CD4-positive, alpha-beta T cell (primary cell): ENCODE measurements at regions not wholly inside any gene's neighbourhood (a gene's known extent, or its start where the extent isn't known, plus 50 kb on each side); places are given as distances from the start of the nearest gene placed in this dataset.

ENCODE experiments used
- ATAC-seq: fragments of 200-7000 bp; cut with Tn5 transposase; one replicate; pipeline ENCODE4 v1.10.0; 2022; ENCODE audit warnings: mild to moderate bottlenecking; ENCODE audit not compliant: poor library complexity
- CTCF ChIA-PET: fragments of 350-600 bp; sonication (Branson Sonifier 250); formaldehyde crosslinking; loops from one replicate; lab custom pipeline; 2021; ENCODE audit warnings: antibody characterized with exemption, inconsistent platforms; lab: Charles Lee
- POLR2A ChIA-PET: fragments of 350-600 bp; sonication (Branson Sonifier 250); formaldehyde crosslinking; loops from one replicate; lab custom pipeline; 2021; ENCODE audit warnings: antibody characterized with exemption, inconsistent platforms; lab: Charles Lee
- DNase-seq, 14 experiments: peaks; one replicate each; pipeline ENCODE4 v3.0.0-alpha.2; 2013 to 2020; ENCODE audit warnings: mixed read lengths in 2 of 14
- H3K27ac ChIP-seq, 2 donors: one replicate each; pipeline versions ENCODE4 v1.5.1 to v1.7.0; 2013; ENCODE audit warnings: low read length in 2 of 2, low read depth in 1 of 2, mild to moderate bottlenecking in 1 of 2
- H3K27me3 ChIP-seq, 2 experiments: 1 replicate in 1 of 2; 2 replicates in 1 of 2; pipeline versions ENCODE4 v1.6.1 to v1.7.0; 2013; ENCODE audit warnings: low read length in 2 of 2, control low read depth in 1 of 2, mild to moderate bottlenecking in 1 of 2, moderate library complexity in 1 of 2; ENCODE audit not compliant: insufficient read depth in 2 of 2, control insufficient read depth in 1 of 2
- H3K36me3 ChIP-seq: one replicate; pipeline ENCODE4 v1.6.1; 2013; ENCODE audit warnings: low read length, control low read depth; ENCODE audit not compliant: insufficient read depth
- H3K4me1 ChIP-seq: one replicate; pipeline ENCODE4 v1.6.1; 2013; ENCODE audit warnings: low read length, control low read depth; ENCODE audit not compliant: insufficient read depth
- H3K4me3 ChIP-seq: one replicate; pipeline ENCODE4 v1.5.1; 2013; ENCODE audit warnings: mild to moderate bottlenecking, low read length, moderate library complexity
- H3K9me3 ChIP-seq, 2 experiments: 1 replicate in 1 of 2; 2 replicates in 1 of 2; pipeline versions ENCODE4 v1.6.1 to v1.7.0; 2013; ENCODE audit warnings: low read length in 2 of 2, mild to moderate bottlenecking in 2 of 2, control low read depth in 1 of 2, moderate library complexity in 1 of 2; ENCODE audit not compliant: control insufficient read depth in 1 of 2, insufficient read depth in 1 of 2
- H3K27ac Mint-ChIP-seq: one replicate; pipeline ENCODE4 v1.8.0; 2020; ENCODE audit warnings: mixed read lengths
- H3K27me3 Mint-ChIP-seq: one replicate; pipeline ENCODE4 v1.8.0; 2021; ENCODE audit warnings: mixed read lengths
- H3K36me3 Mint-ChIP-seq: one replicate; pipeline ENCODE4 v1.8.0; 2021; ENCODE audit warnings: low read depth, mixed read lengths
- H3K4me1 Mint-ChIP-seq: one replicate; pipeline ENCODE4 v1.8.0; 2021; ENCODE audit warnings: low read depth, mixed read lengths
- H3K4me3 Mint-ChIP-seq: one replicate; pipeline ENCODE4 v1.8.0; 2020; ENCODE audit warnings: mild to moderate bottlenecking, mixed read lengths
- H3K9me3 Mint-ChIP-seq: one replicate; pipeline ENCODE4 v1.8.0; 2020; ENCODE audit warnings: mixed read lengths
- CTCF ChIP-seq: fragments of 200-600 bp; IDR thresholded peaks from one replicate; pipeline ENCODE4 v1.8.0; 2022; ENCODE audit warnings: antibody characterized with exemption, mild to moderate bottlenecking
- intact Hi-C, 2 experiments: fragments of 100-400 bp; cut with DNase I in 1 of 2; cut with micrococcal nuclease in 1 of 2; formaldehyde crosslinking; loops; one replicate each; pipeline versions ENCODE4 v1.15.1 to v1.9.0; 2023 to 2025; cut with DNase I, micrococcal nuclease

GRCh38 chr4:136873555-136873954, 658.7 kb downstream of the PCDH18 start:
- H3K36me3 Mint-ChIP-seq: no peaks in the 10 kb centered on the region
- no peak overlapping the region for H3K4me3 ChIP-seq
- no peak for TF ChIP-seq CTCF
- no peaks in the 10 kb centered on the region for H3K27me3 ChIP-seq
- H3K27ac Mint-ChIP-seq: no peak overlapping the region
- H3K27me3 Mint-ChIP-seq: no peaks in the 10 kb centered on the region
- no peaks in the 10 kb centered on the region for H3K9me3 Mint-ChIP-seq
- H3K36me3 ChIP-seq: no peaks in the 10 kb centered on the region
- ATAC-seq (no peak), DNase-seq (no peak)
- POLR2A ChIA-PET: no interaction called here
- H3K4me1 ChIP-seq: no peaks in the 10 kb centered on the region
- H3K4me1 Mint-ChIP-seq: no peaks in the 10 kb centered on the region
- H3K27ac ChIP-seq: no peak overlapping the region
- no peak overlapping the region for H3K4me3 Mint-ChIP-seq
- CTCF ChIA-PET: no interaction called here
- H3K9me3 ChIP-seq: no peaks in the 10 kb centered on the region
- intact Hi-C loops: no loop called here

- Histone ChIP-seq H3K4me1 (no peaks in the 10 kb centered on the region), H3K9me3 (no peaks in the 10 kb centered on the region), H3K27ac (no peak overlapping the region), H3K27me3 (no peaks in the 10 kb centered on the region), H3K36me3 (no peaks in the 10 kb centered on the region), H3K4me3 (no peak overlapping the region)
- intact Hi-C loops: no loop called here
- no peak for DNase-seq
- no peak for ATAC-seq
- Mint-ChIP-seq H3K4me1 (peaks cover 5% of the 10 kb centered on the region), H3K27ac (no peak overlapping the region), H3K4me3 (no peak overlapping the region), H3K27me3 (no peaks in the 10 kb centered on the region), H3K36me3 (no peaks in the 10 kb centered on the region), H3K9me3 (no peaks in the 10 kb centered on the region)
- TF ChIP-seq CTCF: no peak
- CTCF ChIA-PET: no interaction called here
- POLR2A ChIA-PET: no interaction called here
Measured at GRCh38 chr4:136867465-136867864, 664.8 kb downstream of the PCDH18 start.

- intact Hi-C loops: no loop called here
- ATAC-seq (no peak), DNase-seq (no peak)
- Mint-ChIP-seq H3K9me3 (no peaks in the 10 kb centered on the region), H3K4me1 (peaks cover 5% of the 10 kb centered on the region), H3K27me3 (no peaks in the 10 kb centered on the region), H3K27ac (no peak overlapping the region), H3K4me3 (no peak overlapping the region), H3K36me3 (no peaks in the 10 kb centered on the region)
- H3K9me3 ChIP-seq: no peaks in the 10 kb centered on the region
- ChIA-PET POLR2A (no interaction called here), CTCF (no interaction called here)
- H3K36me3 ChIP-seq: no peaks in the 10 kb centered on the region
- H3K27me3 ChIP-seq: no peaks in the 10 kb centered on the region
- H3K27ac ChIP-seq: no peak overlapping the region
- no peak for TF ChIP-seq CTCF
- H3K4me3 ChIP-seq: no peak overlapping the region
- no peaks in the 10 kb centered on the region for H3K4me1 ChIP-seq
Measured at GRCh38 chr4:136865526-136865925, 666.8 kb downstream of the PCDH18 start.
